CD8-positive, alpha-beta memory T cell (primary cell): ENCODE measurements at regions not wholly inside any gene's neighbourhood (a gene's known extent, or its start where the extent isn't known, plus 50 kb on each side); places are given as distances from the start of the nearest gene placed in this dataset.
"Not testable (repeated sequence)": the region's sequence is repeated elsewhere in the genome, so short reads cannot be mapped to it uniquely, and the experiment has no call there.

Experiments
- CTCF ChIA-PET: fragments of 350-600 bp; sonication (Branson Sonifier 250); formaldehyde crosslinking; loops from one replicate; lab custom pipeline; 2021; ENCODE audit warnings: antibody characterized with exemption; lab: Charles Lee
- POLR2A ChIA-PET: fragments of 350-600 bp; sonication (Branson Sonifier 250); formaldehyde crosslinking; loops from one replicate; lab custom pipeline; 2021; ENCODE audit warnings: antibody characterized with exemption; lab: Charles Lee
- DNase-seq, 5 donors: peaks; one replicate each; pipeline versions ENCODE4 v3.0.0 to v3.0.0-alpha.2; 2020 to 2022; ENCODE audit warnings: mixed read lengths in 1 of 5
- H3K27ac ChIP-seq: one replicate; pipeline ENCODE4 v1.7.0; 2013; ENCODE audit warnings: low read depth, mild to moderate bottlenecking, low read length, moderate library complexity
- H3K27me3 ChIP-seq: 2 replicates; pipeline ENCODE4 v1.7.0; 2013; ENCODE audit warnings: low read length, mild to moderate bottlenecking; ENCODE audit not compliant: insufficient read depth, poor library complexity, severe bottlenecking
- H3K36me3 ChIP-seq: 2 replicates; pipeline ENCODE4 v1.7.0; 2013; ENCODE audit warnings: mild to moderate bottlenecking, low read length, moderate library complexity; ENCODE audit not compliant: insufficient read depth
- H3K4me1 ChIP-seq: 2 replicates; pipeline ENCODE4 v1.7.0; 2013; ENCODE audit warnings: mild to moderate bottlenecking, low read length, moderate library complexity; ENCODE audit not compliant: insufficient read depth
- H3K4me3 ChIP-seq: 2 replicates; pipeline ENCODE4 v1.7.0; 2013; ENCODE audit warnings: mild to moderate bottlenecking, low read length
- H3K9me3 ChIP-seq: 2 replicates; pipeline ENCODE4 v1.7.0; 2013; ENCODE audit warnings: mild to moderate bottlenecking, low read length
- H3K27ac Mint-ChIP-seq, 8 donors: one replicate each; pipeline ENCODE4 v1.8.0; 2020 to 2021; ENCODE audit warnings: mixed read lengths in 8 of 8, mild to moderate bottlenecking in 6 of 8, inconsistent platforms in 3 of 8, moderate library complexity in 3 of 8
- H3K27me3 Mint-ChIP-seq, 2 donors: one replicate each; pipeline ENCODE4 v1.8.0; 2020 to 2021; ENCODE audit warnings: mixed read lengths in 2 of 2, mild to moderate bottlenecking in 1 of 2, moderate library complexity in 1 of 2
- H3K36me3 Mint-ChIP-seq, 3 donors: one replicate each; pipeline ENCODE4 v1.8.0; 2020 to 2021; ENCODE audit warnings: mixed read lengths in 3 of 3, inconsistent platforms in 1 of 3, mild to moderate bottlenecking in 1 of 3
- H3K4me1 Mint-ChIP-seq, 3 donors: one replicate each; pipeline ENCODE4 v1.8.0; 2020 to 2021; ENCODE audit warnings: mixed read lengths in 3 of 3, inconsistent platforms in 1 of 3, mild to moderate bottlenecking in 1 of 3
- H3K4me3 Mint-ChIP-seq, 7 donors: one replicate each; pipeline ENCODE4 v1.8.0; 2020 to 2021; ENCODE audit warnings: mixed read lengths in 7 of 7, mild to moderate bottlenecking in 6 of 7, moderate library complexity in 4 of 7, inconsistent platforms in 2 of 7
- H3K9me3 Mint-ChIP-seq, 5 donors: one replicate each; pipeline ENCODE4 v1.8.0; 2020 to 2022; ENCODE audit warnings: mixed read lengths in 5 of 5, mild to moderate bottlenecking in 3 of 5, moderate library complexity in 2 of 5, inconsistent platforms in 1 of 5

GRCh38 chr2:174680221-174680620 is 82.6 kb upstream of the WIPF1 start:
- peak overlapping the region; percentile 75 to 91 (median 88) for H3K4me3 Mint-ChIP-seq
- H3K36me3 Mint-ChIP-seq, result peaks cover 0 to 14% (median 0%) of the 10 kb centered on the region in 3 donors
- H3K9me3 Mint-ChIP-seq, result no peaks in the 10 kb centered on the region
- POLR2A ChIA-PET, result interaction anchor here (3.2 kb wide), 1 partner anchor 82 kb away, joined by 11 read pairs; the partner anchor contains the start of gene WIPF1
- Histone ChIP-seq H3K9me3 (no peaks in the 10 kb centered on the region), H3K36me3 (no peaks in the 10 kb centered on the region), H3K27ac (no peak overlapping the region), H3K4me1 (peaks cover 50% of the 10 kb centered on the region), H3K4me3 (no peak overlapping the region), H3K27me3 (no peaks in the 10 kb centered on the region)
- peaks cover 64 to 82% (median 66%) of the 10 kb centered on the region in 3 donors for H3K4me1 Mint-ChIP-seq
- H3K27ac Mint-ChIP-seq, result peak overlapping the region; percentile 70 to 93 (median 86)
- DNase-seq, result no peak
- no peaks in the 10 kb centered on the region for H3K27me3 Mint-ChIP-seq
- CTCF ChIA-PET, result interaction anchor here (0.8 to 1.2 kb wide), 3 partner anchors 17 to 69 kb away, joined by 3 read pairs; no protein-coding TSS in a partner anchor

- no peaks in the 10 kb centered on the region for H3K9me3 ChIP-seq
- peaks cover 0 to 15% (median 0%) of the 10 kb centered on the region in 3 donors for H3K36me3 Mint-ChIP-seq
- CTCF ChIA-PET, result interaction anchor here (2.3 kb wide), 1 partner anchor 9 kb away, joined by 9 read pairs; no protein-coding TSS in a partner anchor
- no peaks in the 10 kb centered on the region for H3K27me3 ChIP-seq
- H3K27ac ChIP-seq, result no peak overlapping the region
- H3K27ac Mint-ChIP-seq, result peak overlapping the region; percentile 42 to 88 (median 74)
- H3K36me3 ChIP-seq, result no peaks in the 10 kb centered on the region
- peaks cover 64 to 72% (median 69%) of the 10 kb centered on the region in 3 donors for H3K4me1 Mint-ChIP-seq
- no peak overlapping the region for H3K4me3 ChIP-seq
- peaks cover 56% of the 10 kb centered on the region for H3K4me1 ChIP-seq
- no peaks in the 10 kb centered on the region for H3K27me3 Mint-ChIP-seq
- no peak for DNase-seq
- no peaks in the 10 kb centered on the region for H3K9me3 Mint-ChIP-seq
- H3K4me3 Mint-ChIP-seq, result peak overlapping the region in 1 of 7 donors; percentile 56
- POLR2A ChIA-PET, result interaction anchor here (1.2 kb wide), 1 partner anchor 8 kb away, joined by 3 read pairs; no protein-coding TSS in a partner anchor
These were observed 80.8 kb upstream of the WIPF1 start for GRCh38 chr2:174678395-174678794.

- H3K4me3 ChIP-seq, result no peak overlapping the region
- ChIA-PET CTCF (interaction anchor here (1.5 kb wide), 1 partner anchor 11 kb away, joined by 3 read pairs; no protein-coding TSS in a partner anchor), POLR2A (no interaction called here)
- peaks cover 4 to 14% (median 8%) of the 10 kb centered on the region in 5 donors for H3K9me3 Mint-ChIP-seq
- H3K4me1 ChIP-seq, result peaks cover 44% of the 10 kb centered on the region
- no peaks in the 10 kb centered on the region for H3K27me3 Mint-ChIP-seq
- peaks cover 2 to 34% (median 17%) of the 10 kb centered on the region in 3 donors for H3K36me3 Mint-ChIP-seq
- H3K27ac Mint-ChIP-seq, result peak overlapping the region; percentile 45 to 94 (median 88)
- peaks cover 50 to 58% (median 54%) of the 10 kb centered on the region in 3 donors for H3K4me1 Mint-ChIP-seq
- no peaks in the 10 kb centered on the region for H3K9me3 ChIP-seq
- no peaks in the 10 kb centered on the region for H3K27me3 ChIP-seq
- peak; percentile 24 to 70 (median 29) for DNase-seq
- no peak overlapping the region for H3K27ac ChIP-seq
- peak overlapping the region; percentile 58 to 69 (median 66) for H3K4me3 Mint-ChIP-seq
- no peaks in the 10 kb centered on the region for H3K36me3 ChIP-seq
These were observed 78.0 kb upstream of the WIPF1 start for GRCh38 chr2:174675615-174676014.

- peaks cover 2 to 34% (median 17%) of the 10 kb centered on the region in 3 donors for H3K36me3 Mint-ChIP-seq
These were observed 76.3 kb upstream of the WIPF1 start for GRCh38 chr2:174673876-174674275.

GRCh38 chr2:174673440-174673839 is 75.8 kb upstream of the WIPF1 start:
- POLR2A ChIA-PET, result no interaction called here
- H3K9me3 ChIP-seq, result no peaks in the 10 kb centered on the region
- no peaks in the 10 kb centered on the region for H3K27me3 ChIP-seq
- Mint-ChIP-seq H3K27me3 (peaks cover 0 to 2% of the 10 kb centered on the region in 2 donors), H3K9me3 (peaks cover 4 to 14% (median 8%) of the 10 kb centered on the region in 5 donors), H3K4me1 (peaks cover 31 to 54% (median 38%) of the 10 kb centered on the region in 3 donors), H3K4me3 (no peak overlapping the region), H3K36me3 (peaks cover 2 to 34% (median 17%) of the 10 kb centered on the region in 3 donors), H3K27ac (no peak overlapping the region)
- DNase-seq, result no peak
- no peak overlapping the region for H3K27ac ChIP-seq
- CTCF ChIA-PET, result interaction anchor here (1.2 to 1.6 kb wide), 2 partner anchors 14 to 22 kb away, joined by 3 to 5 read pairs; no protein-coding TSS in a partner anchor
- H3K4me3 ChIP-seq, result no peak overlapping the region
- no peaks in the 10 kb centered on the region for H3K36me3 ChIP-seq
- H3K4me1 ChIP-seq, result peaks cover 32% of the 10 kb centered on the region

More at GRCh38 chr2:174673876-174674275, 76.3 kb upstream of the WIPF1 start:
- H3K4me3 ChIP-seq, result no peak overlapping the region
- H3K36me3 ChIP-seq, result no peaks in the 10 kb centered on the region
- Mint-ChIP-seq H3K9me3 (peaks cover 4 to 14% (median 8%) of the 10 kb centered on the region in 5 donors), H3K4me1 (peaks cover 35 to 55% (median 41%) of the 10 kb centered on the region in 3 donors), H3K4me3 (no peak overlapping the region), H3K27me3 (peaks cover 0 to 2% of the 10 kb centered on the region in 2 donors), H3K27ac (no peak overlapping the region)
- no peaks in the 10 kb centered on the region for H3K9me3 ChIP-seq
- DNase-seq, result no peak
- CTCF ChIA-PET, result interaction anchor here (1.1 kb wide), 1 partner anchor 21 kb away, joined by 3 read pairs; no protein-coding TSS in a partner anchor
- POLR2A ChIA-PET, result no interaction called here
- no peaks in the 10 kb centered on the region for H3K27me3 ChIP-seq
- no peak overlapping the region for H3K27ac ChIP-seq
- peaks cover 36% of the 10 kb centered on the region for H3K4me1 ChIP-seq

- peaks cover 28% of the 10 kb centered on the region for H3K4me1 ChIP-seq
- H3K27me3 ChIP-seq, H3K27me3 Mint-ChIP-seq, H3K27ac Mint-ChIP-seq, H3K4me3 Mint-ChIP-seq, H3K27ac ChIP-seq, DNase-seq, H3K4me3 ChIP-seq, POLR2A ChIA-PET, H3K9me3 ChIP-seq, H3K36me3 ChIP-seq: not testable (repeated sequence)
- peaks cover 29 to 54% (median 37%) of the 10 kb centered on the region in 3 donors for H3K4me1 Mint-ChIP-seq
- peaks cover 2 to 33% (median 17%) of the 10 kb centered on the region in 3 donors for H3K36me3 Mint-ChIP-seq
- H3K9me3 Mint-ChIP-seq, result peaks cover 4 to 14% (median 8%) of the 10 kb centered on the region in 5 donors
- CTCF ChIA-PET, result interaction anchor here (1.5 kb wide), 1 partner anchor 12 kb away, joined by 3 read pairs; no protein-coding TSS in a partner anchor
These were observed 73.9 kb upstream of the WIPF1 start for GRCh38 chr2:174671532-174671931.

GRCh38 chr2:174670446-174670845 is 72.8 kb upstream of the WIPF1 start:
- DNase-seq, result no peak
- peaks cover 25 to 55% (median 37%) of the 10 kb centered on the region in 3 donors for H3K4me1 Mint-ChIP-seq
- no peaks in the 10 kb centered on the region for H3K36me3 ChIP-seq
- H3K4me3 ChIP-seq, result no peak overlapping the region
- ChIA-PET POLR2A (no interaction called here), CTCF (no interaction called here)
- H3K27me3 Mint-ChIP-seq, result peaks cover 0 to 2% of the 10 kb centered on the region in 2 donors
- no peak overlapping the region for H3K27ac Mint-ChIP-seq
- H3K27ac ChIP-seq, result no peak overlapping the region
- peaks cover 4 to 14% (median 8%) of the 10 kb centered on the region in 5 donors for H3K9me3 Mint-ChIP-seq
- H3K36me3 Mint-ChIP-seq, result peaks cover 2 to 28% (median 17%) of the 10 kb centered on the region in 3 donors
- H3K4me3 Mint-ChIP-seq, result no peak overlapping the region
- H3K4me1 ChIP-seq, result peaks cover 23% of the 10 kb centered on the region
- no peaks in the 10 kb centered on the region for H3K27me3 ChIP-seq
- H3K9me3 ChIP-seq, result no peaks in the 10 kb centered on the region

GRCh38 chr2:174669336-174669735 is 71.7 kb upstream of the WIPF1 start:
- CTCF ChIA-PET, result no interaction called here
- POLR2A ChIA-PET, result interaction anchor here (0.6 kb wide), 1 partner anchor 216 kb away, joined by 3 read pairs; no protein-coding TSS in a partner anchor
- H3K4me1 Mint-ChIP-seq, result peaks cover 19 to 55% (median 31%) of the 10 kb centered on the region in 3 donors

More at GRCh38 chr2:174669336-174669735, 71.7 kb upstream of the WIPF1 start:
- no peaks in the 10 kb centered on the region for H3K9me3 ChIP-seq
- H3K9me3 Mint-ChIP-seq, result peaks cover 4 to 14% (median 8%) of the 10 kb centered on the region in 5 donors
- H3K27me3 ChIP-seq, result no peaks in the 10 kb centered on the region
- peaks cover 15% of the 10 kb centered on the region for H3K4me1 ChIP-seq
- no peak overlapping the region for H3K27ac ChIP-seq
- peaks cover 4 to 26% (median 17%) of the 10 kb centered on the region in 3 donors for H3K36me3 Mint-ChIP-seq
- no peak overlapping the region for H3K4me3 ChIP-seq
- DNase-seq, result no peak
- H3K27ac Mint-ChIP-seq, result no peak overlapping the region
- peaks cover 0 to 2% of the 10 kb centered on the region in 2 donors for H3K27me3 Mint-ChIP-seq
- no peaks in the 10 kb centered on the region for H3K36me3 ChIP-seq
- H3K4me3 Mint-ChIP-seq, result no peak overlapping the region
